ENCODE measurements at regions not wholly inside any gene's neighbourhood (a gene's known extent, or its start where the extent isn't known, plus 50 kb on each side); places are given as distances from the start of the nearest gene placed in this dataset.

GRCh38 chr7:94834359-94834758 is 73.0 kb upstream of the PPP1R9A start:
- Histone ChIP-seq H3K36me3 (ENCODE audit: control insufficient read depth, insufficient read depth, low read length) (no peaks in the 10 kb centered on the region), H3K27me3 (ENCODE audit: control insufficient read depth, insufficient read depth, low read length) (no peaks in the 10 kb centered on the region), H3K4me1 (ENCODE audit: control insufficient read depth, insufficient read depth, low read length) (no peaks in the 10 kb centered on the region), H3K27ac (ENCODE audit: low read length) (no peak overlapping the region), H3K9me3 (ENCODE audit: control insufficient read depth, insufficient read depth, low read depth, low read length) (peaks cover 4% of the 10 kb centered on the region; the same call in 1 of the 2 replicates), H3K4me3 (ENCODE audit: low read depth in 2 of 2, low read length in 2 of 2) (no peak overlapping the region)
- no peak for DNase-seq (ENCODE audit: low read depth, low spot score)
- CTCF ChIA-PET: no interaction called here
- in situ Hi-C loops (cut with HindIII; ENCODE audit: low pct_unique_long_range_greater_than_20kb, low sequenced_read_pairs): no loop called here
- ATAC-seq: no peak
- no peak for TF ChIP-seq CTCF (IDR thresholded peaks at IDR 0.05)
- intact Hi-C loops (cut with micrococcal nuclease; ENCODE audit: unreplicated experiment): no loop called here
- POLR2A ChIA-PET: no interaction called here
- no TSS peak for BruUV-seq (replicated peaks)

- BruUV-seq (replicated peaks): no TSS peak
- Histone ChIP-seq H3K4me3 (ENCODE audit: low read depth in 2 of 2, low read length in 2 of 2) (no peak overlapping the region), H3K9me3 (ENCODE audit: control insufficient read depth, insufficient read depth, low read depth, low read length) (peaks cover 4% of the 10 kb centered on the region; the same call in 1 of the 2 replicates), H3K36me3 (ENCODE audit: control insufficient read depth, insufficient read depth, low read length) (no peaks in the 10 kb centered on the region), H3K27me3 (ENCODE audit: control insufficient read depth, insufficient read depth, low read length) (no peaks in the 10 kb centered on the region), H3K27ac (ENCODE audit: low read length) (no peak overlapping the region), H3K4me1 (ENCODE audit: control insufficient read depth, insufficient read depth, low read length) (no peaks in the 10 kb centered on the region)
- intact Hi-C loops (cut with micrococcal nuclease; ENCODE audit: unreplicated experiment): no loop called here
- in situ Hi-C loops (cut with HindIII; ENCODE audit: low pct_unique_long_range_greater_than_20kb, low sequenced_read_pairs): no loop called here
- no peak for DNase-seq (ENCODE audit: low read depth, low spot score)
- no peak for ATAC-seq
- TF ChIP-seq TCF7L2 (IDR thresholded peaks at IDR 0.05; ENCODE audit: low read depth, low read length) (no peak), POLR2AphosphoS5 (IDR thresholded peaks at IDR 0.05; ENCODE audit: low read depth, low read length) (no peak)
- CTCF ChIA-PET: no interaction called here
- POLR2A ChIA-PET: no interaction called here
Measured at GRCh38 chr7:94838717-94839116, 68.7 kb upstream of the PPP1R9A start.

- no peak overlapping the region for H3K4me3 ChIP-seq (ENCODE audit: low read depth in 2 of 2, low read length in 2 of 2)
- in situ Hi-C loops (cut with HindIII; ENCODE audit: low pct_unique_long_range_greater_than_20kb, low sequenced_read_pairs): no loop called here
- BruUV-seq (replicated peaks): no TSS peak
- no peaks in the 10 kb centered on the region for H3K4me1 ChIP-seq (ENCODE audit: control insufficient read depth, insufficient read depth, low read length)
- no peaks in the 10 kb centered on the region; the same call in 1 of the 2 replicates for H3K9me3 ChIP-seq (ENCODE audit: control insufficient read depth, insufficient read depth, low read depth, low read length)
- no peak for ATAC-seq
- no peaks in the 10 kb centered on the region for H3K27me3 ChIP-seq (ENCODE audit: control insufficient read depth, insufficient read depth, low read length)
- TF ChIP-seq REST (IDR thresholded peaks at IDR 0.05; ENCODE audit: insufficient read depth in 1 of 2, low read depth in 2 of 2, low read length in 1 of 2) (no peak), TCF7L2 (IDR thresholded peaks at IDR 0.05; ENCODE audit: low read depth, low read length) (no peak), CTCF (IDR thresholded peaks at IDR 0.05) (no peak), POLR2AphosphoS5 (IDR thresholded peaks at IDR 0.05; ENCODE audit: low read depth, low read length) (no peak), SIN3A (IDR thresholded peaks at IDR 0.05; ENCODE audit: borderline replicate concordance, insufficient read depth, low read depth, low read length) (no peak)
- ChIA-PET POLR2A (no interaction called here), CTCF (no interaction called here)
- no peak for DNase-seq (ENCODE audit: low read depth, low spot score)
- H3K36me3 ChIP-seq (ENCODE audit: control insufficient read depth, insufficient read depth, low read length): no peaks in the 10 kb centered on the region
- intact Hi-C loops (cut with micrococcal nuclease; ENCODE audit: unreplicated experiment): no loop called here
- no peak overlapping the region for H3K27ac ChIP-seq (ENCODE audit: low read length)
Measured at GRCh38 chr7:94843553-94843952, 63.8 kb upstream of the PPP1R9A start.
